Fibroblast of lung (primary cell): ENCODE measurements at regions not wholly inside any gene's neighbourhood (a gene's known extent, or its start where the extent isn't known, plus 50 kb on each side); places are given as distances from the start of the nearest gene placed in this dataset.

ENCODE experiments used
- DNase-seq, 2 donors: peaks; one replicate each; pipeline versions ENCODE4 v3.0.0 to v3.0.0-alpha.2; 2010; ENCODE audit warnings: low read depth in 2 of 2
- H2AFZ ChIP-seq: 2 replicates; pipeline ENCODE4 v1.5.1; 2012; ENCODE audit warnings: low read length, control low read depth, inconsistent platforms
- H3K27ac ChIP-seq: 2 replicates; pipeline ENCODE4 v1.5.1; 2011; ENCODE audit warnings: low read length, control low read depth; ENCODE audit not compliant: insufficient read depth
- H3K27me3 ChIP-seq: 2 replicates; pipeline ENCODE4 v1.5.1; 2011; ENCODE audit warnings: mild to moderate bottlenecking, low read length; ENCODE audit not compliant: control insufficient read depth, insufficient read depth
- H3K36me3 ChIP-seq: 2 replicates; pipeline ENCODE4 v1.5.1; 2011; ENCODE audit warnings: low read length; ENCODE audit not compliant: control insufficient read depth, insufficient read depth
- H3K4me1 ChIP-seq: 2 replicates; pipeline ENCODE4 v1.5.1; 2011; ENCODE audit warnings: low read length; ENCODE audit not compliant: control insufficient read depth, insufficient read depth; ENCODE audit errors: extremely low read depth
- H3K4me2 ChIP-seq: 2 replicates; pipeline ENCODE4 v1.5.1; 2011; ENCODE audit warnings: low read length, control low read depth; ENCODE audit not compliant: insufficient read depth; ENCODE audit errors: extremely low read depth
- H3K4me3 ChIP-seq, 4 experiments: fragments of 200-600 bp in 1 of 4; sonication (generic) in 1 of 4; replicated peaks in 1 of 4; 2 replicates each; pipeline ENCODE4 v1.5.1; 2011 to 2016; ENCODE audit warnings: low read length in 4 of 4, low read depth in 3 of 4, mild to moderate bottlenecking in 3 of 4, control low read depth in 2 of 4, inconsistent platforms in 1 of 4, mixed read lengths in 1 of 4; ENCODE audit not compliant: insufficient read depth in 1 of 4; ENCODE audit errors: control extremely low read depth in 1 of 4
- H3K79me2 ChIP-seq: 2 replicates; pipeline ENCODE4 v1.5.1; 2012; ENCODE audit warnings: mild to moderate bottlenecking, low read length, inconsistent platforms; ENCODE audit not compliant: control insufficient read depth, insufficient read depth
- H3K9ac ChIP-seq: 2 replicates; pipeline ENCODE4 v1.5.1; 2011; ENCODE audit warnings: mild to moderate bottlenecking, low read length, control low read depth; ENCODE audit not compliant: insufficient read depth
- H3K9me3 ChIP-seq: 2 replicates; pipeline ENCODE4 v1.5.1; 2012; ENCODE audit warnings: low read depth, low read length; ENCODE audit not compliant: control insufficient read depth, insufficient read depth
- H4K20me1 ChIP-seq: 2 replicates; pipeline ENCODE4 v1.5.1; 2011; ENCODE audit warnings: low read length; ENCODE audit not compliant: control insufficient read depth, insufficient read depth; ENCODE audit errors: extremely low read depth
- CTCF ChIP-seq, 2 donors: IDR thresholded peaks in 1 of 2; conservative IDR thresholded peaks in 1 of 2; 1 replicate in 1 of 2; 2 replicates in 1 of 2; pipeline ENCODE4 v1.5.1; 2011 to 2012; ENCODE audit warnings: low read length in 2 of 2, control low read depth in 1 of 2, inconsistent platforms in 1 of 2, low read depth in 1 of 2, mild to moderate bottlenecking in 1 of 2
- EZH2 ChIP-seq: IDR thresholded peaks from 2 replicates; pipeline ENCODE4 v1.5.1; 2012; ENCODE audit warnings: low read length, control low read depth, mild to moderate bottlenecking; ENCODE audit errors: missing control alignments

GRCh38 chr4:138953961-138954371 lies 61.6 kb upstream of the NOCT start:
- peaks cover 3% of the 10 kb centered on the region for H3K4me1 ChIP-seq
- H3K4me2 ChIP-seq: peak overlapping the region; percentile 8
- no peak overlapping the region for H3K4me3 ChIP-seq
- H3K9me3 ChIP-seq: no peaks in the 10 kb centered on the region
- H3K79me2 ChIP-seq: no peaks in the 10 kb centered on the region
- no peaks in the 10 kb centered on the region for H3K36me3 ChIP-seq
- H3K9ac ChIP-seq: no peak overlapping the region
- no peaks in the 10 kb centered on the region for H3K27me3 ChIP-seq
- no peak overlapping the region for H2AFZ ChIP-seq
- H3K27ac ChIP-seq: peak overlapping the region; percentile 23
- peak; percentile 97 to 98 for DNase-seq
- TF ChIP-seq CTCF (conservative IDR thresholded peaks at IDR 0.05 in 1 of 2, IDR thresholded peaks at IDR 0.05 in 1 of 2; ENCODE audit: low read depth in 1 of 2, low read length in 2 of 2): no peak
- TF ChIP-seq EZH2: no peak
- H4K20me1 ChIP-seq: no peaks in the 10 kb centered on the region

DNA sequence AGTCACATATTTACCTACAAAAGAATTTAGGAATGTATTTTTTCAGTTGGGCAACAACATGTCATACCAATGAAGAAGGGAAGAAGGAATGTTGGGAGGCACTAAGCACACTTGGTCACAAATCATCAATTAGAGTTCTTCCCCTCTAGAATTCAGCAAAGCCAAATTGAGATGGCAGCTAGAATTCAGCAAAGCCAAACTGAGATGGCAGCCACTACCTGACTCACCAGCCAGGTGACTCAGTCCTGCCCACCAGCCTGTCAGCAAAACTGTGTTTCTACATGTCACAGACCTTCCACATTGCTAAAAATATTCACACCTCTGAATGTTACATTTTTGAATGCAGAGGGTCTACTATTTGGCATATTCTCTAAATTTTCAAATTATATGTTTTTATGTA lies 63.2 kb upstream of the NOCT start:
- no peaks in the 10 kb centered on the region for H3K9me3 ChIP-seq
- H3K27me3 ChIP-seq: no peaks in the 10 kb centered on the region
- no peaks in the 10 kb centered on the region for H3K36me3 ChIP-seq
- no peak overlapping the region for H2AFZ ChIP-seq
- TF ChIP-seq EZH2 (no peak), CTCF (conservative IDR thresholded peaks at IDR 0.05 in 1 of 2, IDR thresholded peaks at IDR 0.05 in 1 of 2; ENCODE audit: low read depth in 1 of 2, low read length in 2 of 2) (no peak)
- no peak overlapping the region for H3K4me2 ChIP-seq
- no peak overlapping the region for H3K9ac ChIP-seq
- peaks cover 3% of the 10 kb centered on the region for H3K4me1 ChIP-seq
- H3K27ac ChIP-seq: no peak overlapping the region
- H3K4me3 ChIP-seq: no peak overlapping the region
- H3K79me2 ChIP-seq: no peaks in the 10 kb centered on the region
- DNase-seq: peak in 1 of 2 donors; percentile 50
- no peaks in the 10 kb centered on the region for H4K20me1 ChIP-seq

DNA sequence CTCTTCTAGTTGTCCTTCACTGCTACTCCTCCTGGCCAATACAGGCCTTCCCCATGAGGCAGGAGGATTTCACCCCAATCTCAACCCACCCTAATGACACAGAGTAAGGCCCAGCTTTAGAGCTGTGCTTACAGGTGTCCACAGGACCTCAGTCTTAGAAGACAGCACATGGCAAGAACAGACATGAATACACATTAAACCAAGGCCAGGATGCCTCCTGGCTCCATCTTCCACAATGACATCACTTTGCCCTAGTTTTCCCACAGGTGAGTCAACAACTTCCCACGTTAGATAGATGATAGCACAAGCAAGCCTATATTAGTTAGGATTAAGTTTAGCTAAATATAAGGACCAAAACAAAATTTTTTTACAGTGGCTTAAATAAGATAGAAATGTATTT lies 63.8 kb upstream of the NOCT start:
- H4K20me1 ChIP-seq: no peaks in the 10 kb centered on the region
- no peak overlapping the region for H3K9ac ChIP-seq
- DNase-seq: no peak
- peaks cover 3% of the 10 kb centered on the region for H3K4me1 ChIP-seq
- H3K36me3 ChIP-seq: no peaks in the 10 kb centered on the region
- no peaks in the 10 kb centered on the region for H3K9me3 ChIP-seq
- no peak overlapping the region for H2AFZ ChIP-seq
- H3K79me2 ChIP-seq: no peaks in the 10 kb centered on the region
- no peak overlapping the region for H3K27ac ChIP-seq
- TF ChIP-seq EZH2 (no peak), CTCF (conservative IDR thresholded peaks at IDR 0.05 in 1 of 2, IDR thresholded peaks at IDR 0.05 in 1 of 2; ENCODE audit: low read depth in 1 of 2, low read length in 2 of 2) (no peak)
- H3K4me2 ChIP-seq: no peak overlapping the region
- no peak overlapping the region for H3K4me3 ChIP-seq
- H3K27me3 ChIP-seq: no peaks in the 10 kb centered on the region
